ENCODE measurements at regions not wholly inside any gene's neighbourhood (a gene's known extent, or its start where the extent isn't known, plus 50 kb on each side); places are given as distances from the start of the nearest gene placed in this dataset.

DNA sequence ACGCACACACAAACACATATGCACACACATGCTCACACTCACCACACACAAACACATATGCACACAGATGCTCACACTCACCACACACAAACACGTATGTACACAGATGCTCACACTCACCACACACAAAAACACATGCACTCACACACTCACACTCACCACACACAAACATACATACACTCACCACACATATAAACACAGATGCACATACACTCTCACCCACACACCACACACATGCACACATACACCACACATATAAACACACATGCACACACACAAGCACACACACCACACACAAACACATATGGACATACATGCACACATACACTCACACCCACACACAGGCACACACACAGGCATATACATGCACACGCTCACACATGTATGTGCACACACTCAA lies 112.3 kb downstream of the ERMARD start:
- H3K9me3 ChIP-seq = no peaks in the 10 kb centered on the region

DNA sequence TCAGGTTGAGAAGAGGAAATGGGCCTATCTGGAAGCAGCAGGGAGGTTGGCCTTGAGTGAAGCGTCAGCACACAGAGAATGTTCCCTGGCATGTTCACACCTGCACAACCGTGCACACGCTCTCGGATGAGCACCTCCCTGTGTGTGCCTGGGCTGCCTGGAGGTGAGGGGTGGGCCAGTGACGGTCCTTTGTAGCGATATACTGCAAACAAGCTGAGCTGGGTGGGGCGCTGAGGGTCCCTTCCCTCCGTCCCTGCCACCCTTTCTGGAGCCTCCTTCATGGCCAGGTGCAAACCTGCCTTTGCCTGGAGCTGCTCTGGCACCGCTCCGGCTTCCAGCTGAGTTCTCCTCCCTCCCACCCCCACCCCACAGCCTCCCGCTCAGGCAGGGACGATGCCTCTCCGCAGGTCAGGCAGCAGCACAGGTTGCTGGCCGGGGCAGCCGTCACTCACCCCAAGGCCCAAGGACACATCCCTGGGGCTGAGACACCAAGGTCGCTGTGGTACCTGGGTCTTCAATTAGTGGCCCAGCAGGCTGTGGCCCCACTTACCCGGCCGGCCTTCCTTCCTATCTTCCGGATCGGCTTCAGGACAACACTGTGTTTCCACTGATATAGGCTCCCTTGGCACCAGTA lies 111.6 kb downstream of the ERMARD start:
- Histone ChIP-seq H3K4me1 (ENCODE audit: control insufficient read depth in 1 of 2, insufficient read depth in 1 of 2, low read depth in 1 of 2, low read length in 1 of 2) (no peaks in the 10 kb centered on the region), H3K27ac (no peak overlapping the region), H3K4me3 (ENCODE audit: low read depth in 1 of 2, low read length in 1 of 2) (no peak overlapping the region), H3K27me3 (no peaks in the 10 kb centered on the region), H3K9me3 (no peaks in the 10 kb centered on the region), H3K36me3 (no peaks in the 10 kb centered on the region)
- TF ChIP-seq, protein P1, sequence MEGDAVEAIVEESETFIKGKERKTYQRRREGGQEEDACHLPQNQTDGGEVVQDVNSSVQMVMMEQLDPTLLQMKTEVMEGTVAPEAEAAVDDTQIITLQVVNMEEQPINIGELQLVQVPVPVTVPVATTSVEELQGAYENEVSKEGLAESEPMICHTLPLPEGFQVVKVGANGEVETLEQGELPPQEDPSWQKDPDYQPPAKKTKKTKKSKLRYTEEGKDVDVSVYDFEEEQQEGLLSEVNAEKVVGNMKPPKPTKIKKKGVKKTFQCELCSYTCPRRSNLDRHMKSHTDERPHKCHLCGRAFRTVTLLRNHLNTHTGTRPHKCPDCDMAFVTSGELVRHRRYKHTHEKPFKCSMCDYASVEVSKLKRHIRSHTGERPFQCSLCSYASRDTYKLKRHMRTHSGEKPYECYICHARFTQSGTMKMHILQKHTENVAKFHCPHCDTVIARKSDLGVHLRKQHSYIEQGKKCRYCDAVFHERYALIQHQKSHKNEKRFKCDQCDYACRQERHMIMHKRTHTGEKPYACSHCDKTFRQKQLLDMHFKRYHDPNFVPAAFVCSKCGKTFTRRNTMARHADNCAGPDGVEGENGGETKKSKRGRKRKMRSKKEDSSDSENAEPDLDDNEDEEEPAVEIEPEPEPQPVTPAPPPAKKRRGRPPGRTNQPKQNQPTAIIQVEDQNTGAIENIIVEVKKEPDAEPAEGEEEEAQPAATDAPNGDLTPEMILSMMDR (IDR thresholded peaks at IDR 0.05) = no peak

More for the DNA sequence above, 112.3 kb downstream of the ERMARD start:
- H3K27ac ChIP-seq = no peak overlapping the region
- H3K27me3 ChIP-seq = no peaks in the 10 kb centered on the region
- TF ChIP-seq, protein P1 (IDR thresholded peaks at IDR 0.05) = no peak
- no peaks in the 10 kb centered on the region for H3K36me3 ChIP-seq
- no peak overlapping the region for H3K4me3 ChIP-seq (ENCODE audit: low read depth in 1 of 2, low read length in 1 of 2)
- no peaks in the 10 kb centered on the region for H3K4me1 ChIP-seq (ENCODE audit: control insufficient read depth in 1 of 2, insufficient read depth in 1 of 2, low read depth in 1 of 2, low read length in 1 of 2)

DNA sequence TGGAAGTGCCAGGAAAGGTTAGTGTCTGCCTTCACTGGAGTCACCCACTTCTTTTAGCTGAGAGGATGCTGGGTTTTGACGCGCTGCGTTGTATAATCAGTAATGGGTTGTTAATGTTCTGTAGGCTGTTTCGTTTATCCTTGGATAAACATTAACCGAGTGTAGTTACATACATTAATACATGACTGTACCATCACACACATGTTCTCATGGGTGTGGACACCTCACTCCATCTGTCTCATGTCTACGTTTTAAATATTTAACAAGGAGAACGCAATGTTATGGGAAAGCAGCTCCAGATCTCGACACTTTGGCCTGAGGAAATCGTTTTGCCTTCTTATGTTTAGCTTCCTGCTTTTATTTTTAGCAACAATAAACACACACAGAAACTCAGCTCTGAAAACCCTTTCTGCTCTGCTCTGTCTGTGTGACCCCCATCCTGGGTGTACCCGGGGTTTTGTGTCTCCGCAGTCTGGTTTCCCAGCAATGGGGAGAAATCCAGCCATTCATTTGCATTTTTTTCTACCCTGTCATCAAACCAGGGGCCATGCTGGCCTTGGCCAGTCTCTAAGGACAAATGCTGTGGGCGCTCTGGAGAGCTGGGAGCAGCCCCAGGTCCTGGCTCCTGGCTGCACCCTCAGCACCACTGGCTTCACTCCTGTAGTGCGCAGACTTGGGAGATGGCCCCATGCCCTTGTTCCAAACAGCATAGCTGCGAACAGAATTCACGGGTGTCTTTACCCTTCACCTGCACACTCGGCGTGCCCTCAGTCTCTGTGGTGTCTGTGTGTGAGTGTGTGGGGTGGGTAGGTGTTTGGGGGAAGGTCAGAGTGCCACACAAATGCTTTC lies 110.8 kb downstream of the ERMARD start:
- H3K4me1 ChIP-seq (ENCODE audit: control insufficient read depth in 1 of 2, insufficient read depth in 1 of 2, low read depth in 1 of 2, low read length in 1 of 2) = no peaks in the 10 kb centered on the region
- no peak overlapping the region for H3K4me3 ChIP-seq (ENCODE audit: low read depth in 1 of 2, low read length in 1 of 2)
- H3K36me3 ChIP-seq = no peaks in the 10 kb centered on the region
- no peaks in the 10 kb centered on the region for H3K9me3 ChIP-seq
- H3K27ac ChIP-seq = no peak overlapping the region
- no peaks in the 10 kb centered on the region for H3K27me3 ChIP-seq
- TF ChIP-seq, protein P1 (IDR thresholded peaks at IDR 0.05) = no peak

DNA sequence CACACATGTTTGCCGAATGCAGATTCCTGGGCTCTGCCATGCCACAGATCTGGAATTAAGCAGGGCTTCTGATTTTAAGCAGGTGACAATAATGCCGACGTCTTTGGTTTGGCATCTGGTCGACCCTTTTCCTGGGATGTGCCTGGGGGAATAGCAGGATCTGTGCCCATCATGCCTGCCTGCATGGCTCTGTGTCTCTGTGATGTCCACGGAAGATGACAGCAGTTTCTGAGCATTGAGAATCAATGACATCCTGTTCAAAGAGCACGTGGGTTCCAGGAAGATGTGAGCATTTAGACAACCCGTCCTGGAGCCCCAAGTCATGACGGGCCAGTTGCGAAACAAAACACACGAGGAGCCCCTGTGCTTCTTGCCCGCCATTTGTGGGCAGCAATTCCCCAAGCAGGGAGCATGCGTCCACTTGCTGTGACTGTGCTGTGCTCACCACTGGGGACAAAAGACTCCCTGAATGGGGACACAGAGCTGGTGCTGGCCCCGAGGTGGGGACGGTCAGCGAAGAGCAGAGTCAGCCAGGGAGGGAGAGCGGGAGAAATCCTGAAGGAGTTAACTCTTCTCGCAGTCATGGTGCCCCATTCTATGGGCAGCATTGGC lies 110.1 kb downstream of the ERMARD start:
- Histone ChIP-seq H3K4me1 (ENCODE audit: control insufficient read depth in 1 of 2, insufficient read depth in 1 of 2, low read depth in 1 of 2, low read length in 1 of 2) (no peaks in the 10 kb centered on the region), H3K4me3 (ENCODE audit: low read depth in 1 of 2, low read length in 1 of 2) (no peak overlapping the region), H3K27ac (no peak overlapping the region), H3K36me3 (no peaks in the 10 kb centered on the region), H3K9me3 (peaks cover 4% of the 10 kb centered on the region), H3K27me3 (no peaks in the 10 kb centered on the region)
- TF ChIP-seq, protein P1 (IDR thresholded peaks at IDR 0.05) = no peak

DNA sequence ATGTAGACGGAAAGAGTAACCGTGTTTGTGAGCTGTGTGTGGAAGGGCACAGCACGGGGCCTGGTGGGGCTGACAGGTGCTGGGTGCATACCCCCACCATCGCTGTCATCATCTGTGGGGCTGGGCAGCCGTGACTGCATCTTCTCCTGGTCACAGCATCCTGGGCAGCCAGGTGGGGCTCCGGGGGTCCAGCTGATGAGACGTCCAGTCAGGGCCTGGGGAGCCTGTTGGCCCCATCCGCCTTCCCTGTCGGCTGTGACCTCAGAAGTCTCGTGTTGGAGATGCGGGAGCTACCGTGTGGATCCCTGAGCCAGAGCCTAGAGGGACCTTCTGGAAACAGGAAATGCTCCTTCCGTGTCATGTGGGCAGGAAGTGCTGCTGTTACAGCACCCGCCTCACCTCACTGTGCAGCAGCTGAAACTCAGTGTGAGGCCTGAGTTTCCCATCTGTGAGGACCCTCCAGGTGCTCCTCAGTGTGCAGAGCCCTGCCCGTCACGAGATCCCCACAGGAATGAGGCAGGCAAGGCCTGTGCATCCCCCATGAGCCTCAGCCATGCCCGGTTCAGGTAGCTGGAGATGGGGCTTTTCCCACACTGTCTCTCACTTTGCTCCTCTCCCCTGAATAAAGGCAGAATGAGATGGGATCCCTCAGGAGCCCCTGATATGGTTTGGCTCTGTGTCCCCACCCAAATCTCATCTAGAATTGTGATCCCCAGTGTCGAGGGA lies 108.7 kb downstream of the ERMARD start:
- Histone ChIP-seq H3K4me3 (ENCODE audit: low read depth in 1 of 2, low read length in 1 of 2) (no peak overlapping the region), H3K27ac (no peak overlapping the region)
- TF ChIP-seq, protein P1 (IDR thresholded peaks at IDR 0.05) = no peak

More for the DNA sequence above, 108.7 kb downstream of the ERMARD start:
- H3K27me3 ChIP-seq = no peaks in the 10 kb centered on the region
- H3K9me3 ChIP-seq = peaks cover 5% of the 10 kb centered on the region
- no peaks in the 10 kb centered on the region for H3K4me1 ChIP-seq (ENCODE audit: control insufficient read depth in 1 of 2, insufficient read depth in 1 of 2, low read depth in 1 of 2, low read length in 1 of 2)
- H3K36me3 ChIP-seq = no peaks in the 10 kb centered on the region
